Neuronal stem cell (in vitro differentiated cells): ENCODE measurements at regions not wholly inside any gene's neighbourhood (a gene's known extent, or its start where the extent isn't known, plus 50 kb on each side); places are given as distances from the start of the nearest gene placed in this dataset.

Experiments used
- DNase-seq: peaks from one replicate; pipeline ENCODE4 v3.0.0-alpha.2; 2013; ENCODE audit warnings: low spot score
- H2AFZ ChIP-seq: one replicate; pipeline ENCODE4 v1.6.1; 2013; ENCODE audit warnings: mild to moderate bottlenecking, low read length, inconsistent platforms
- H2AK5ac ChIP-seq: 2 replicates; pipeline ENCODE4 v1.6.1; 2013; ENCODE audit warnings: low read depth, mild to moderate bottlenecking, inconsistent platforms, low read length, moderate library complexity, mixed read lengths
- H2BK120ac ChIP-seq: 2 replicates; pipeline ENCODE4 v1.6.1; 2013; ENCODE audit warnings: low read depth, mild to moderate bottlenecking, inconsistent platforms, low read length, moderate library complexity, mixed read lengths
- H2BK12ac ChIP-seq: one replicate; pipeline ENCODE4 v1.6.1; 2013; ENCODE audit warnings: low read length, inconsistent platforms
- H2BK15ac ChIP-seq: 2 replicates; pipeline ENCODE4 v1.6.1; 2013; ENCODE audit warnings: mild to moderate bottlenecking, low read length, inconsistent platforms, mixed read lengths
- H2BK5ac ChIP-seq: one replicate; pipeline ENCODE4 v1.6.1; 2013; ENCODE audit warnings: inconsistent platforms, mild to moderate bottlenecking, low read length, moderate library complexity
- H3K14ac ChIP-seq: one replicate; pipeline ENCODE4 v1.6.1; 2013; ENCODE audit warnings: low read length, inconsistent platforms
- H3K18ac ChIP-seq: 2 replicates; pipeline ENCODE4 v1.6.1; 2013; ENCODE audit warnings: low read length, inconsistent platforms
- H3K23ac ChIP-seq: 2 replicates; pipeline ENCODE4 v1.6.1; 2013; ENCODE audit warnings: low read depth, mild to moderate bottlenecking, mixed read lengths, low read length, inconsistent platforms; ENCODE audit not compliant: poor library complexity
- H3K27ac ChIP-seq: replicated peaks from 3 replicates; pipeline ENCODE4 v1.5.1; 2013; ENCODE audit warnings: low read length, inconsistent platforms
- H3K27me3 ChIP-seq, 3 experiments: 2 replicates each; pipeline ENCODE4 v1.6.1; 2013; ENCODE audit warnings: low read length in 3 of 3, mild to moderate bottlenecking in 2 of 3, inconsistent platforms in 1 of 3, low read depth in 1 of 3, mixed read lengths in 1 of 3, moderate library complexity in 1 of 3; ENCODE audit not compliant: control insufficient read depth in 3 of 3, insufficient read depth in 3 of 3
- H3K36me3 ChIP-seq, 2 donors: replicated peaks in 1 of 2; 2 replicates each; pipeline ENCODE4 v1.6.1; 2013; ENCODE audit warnings: low read length in 2 of 2; ENCODE audit not compliant: control insufficient read depth in 2 of 2, insufficient read depth in 2 of 2
- H3K4ac ChIP-seq: 2 replicates; pipeline ENCODE4 v1.6.1; 2013; ENCODE audit warnings: inconsistent platforms, mild to moderate bottlenecking, low read length, moderate library complexity
- H3K4me1 ChIP-seq, 2 donors: 1 replicate in 1 of 2; 2 replicates in 1 of 2; pipeline ENCODE4 v1.6.1; 2013; ENCODE audit warnings: low read length in 2 of 2, low read depth in 1 of 2; ENCODE audit not compliant: control insufficient read depth in 2 of 2, insufficient read depth in 1 of 2
- H3K4me2 ChIP-seq: one replicate; pipeline ENCODE4 v1.6.1; 2013; ENCODE audit warnings: mild to moderate bottlenecking, low read length, inconsistent platforms; ENCODE audit not compliant: insufficient read depth, poor library complexity, severe bottlenecking
- H3K4me3 ChIP-seq, 2 donors: 2 replicates each; pipeline ENCODE4 v1.5.1; 2013; ENCODE audit warnings: low read length in 2 of 2, mild to moderate bottlenecking in 2 of 2, inconsistent platforms in 1 of 2, moderate library complexity in 1 of 2
- H3K79me1 ChIP-seq: one replicate; pipeline ENCODE4 v1.6.1; 2013; ENCODE audit warnings: low read depth, mild to moderate bottlenecking, inconsistent platforms, low read length, moderate library complexity
- H3K9ac ChIP-seq: one replicate; pipeline ENCODE4 v1.6.1; 2013; ENCODE audit warnings: mild to moderate bottlenecking, low read depth, low read length, inconsistent platforms; ENCODE audit not compliant: poor library complexity
- H3K9me3 ChIP-seq, 2 donors: replicated peaks in 1 of 2; 2 replicates each; pipeline versions ENCODE3 to v1.6.1; 2013; ENCODE audit warnings: low read length in 2 of 2, mild to moderate bottlenecking in 2 of 2, inconsistent platforms in 1 of 2, low read depth in 1 of 2, mixed read lengths in 1 of 2, moderate library complexity in 1 of 2; ENCODE audit not compliant: control insufficient read depth in 2 of 2, insufficient read depth in 1 of 2
- H4K8ac ChIP-seq: one replicate; pipeline ENCODE4 v1.6.1; 2013; ENCODE audit warnings: low read depth, mild to moderate bottlenecking, inconsistent platforms, low read length, moderate library complexity
- H4K91ac ChIP-seq: one replicate; pipeline ENCODE4 v1.6.1; 2013; ENCODE audit warnings: low read length, low read depth, mild to moderate bottlenecking, inconsistent platforms; ENCODE audit not compliant: poor library complexity
- WGBS, 2 donors: extraction: QIAGEN DNeasy Blood & Tissue Kit; methylation state at CpG; one replicate each; pipeline ENCODE4 v1.1.7; 2013; ENCODE audit warnings: missing lambda C conversion rate in 2 of 2, mixed read lengths in 1 of 2; ENCODE audit not compliant: insufficient read length in 2 of 2, insufficient replicate concordance in 1 of 2; ENCODE audit errors: extremely low coverage in 2 of 2; 5-methylcytosine and 5-hydroxymethylcytosine counted together

GRCh38 chr5:54695198-54695966, 177.8 kb downstream of the SNX18 start:
- DNase-seq: no peak
- Histone ChIP-seq H4K8ac (no peak overlapping the region), H3K27ac (no peak overlapping the region)

GRCh38 chr5:54693936-54694657, 176.5 kb downstream of the SNX18 start:
- no peak for DNase-seq
- H3K14ac ChIP-seq: no peak overlapping the region
- H3K4me3 ChIP-seq: no peak overlapping the region
- no peak overlapping the region for H2BK15ac ChIP-seq
- no peaks in the 10 kb centered on the region for H3K27me3 ChIP-seq
- H3K27ac ChIP-seq: no peak overlapping the region
- H2BK12ac ChIP-seq: no peak overlapping the region
- H4K8ac ChIP-seq: no peak overlapping the region
- H2BK5ac ChIP-seq: no peak overlapping the region
- no peak overlapping the region for H4K91ac ChIP-seq
- H3K4ac ChIP-seq: no peak overlapping the region
- no peak overlapping the region for H3K9ac ChIP-seq
- H3K18ac ChIP-seq: peak overlapping the region; percentile 58
- H2AFZ ChIP-seq: no peak overlapping the region
- no CpG with 5 or more reads among the region's 7 CpGs for WGBS, 2 donors
- no peak overlapping the region for H2AK5ac ChIP-seq
- no peak overlapping the region for H3K4me2 ChIP-seq
- no peaks in the 10 kb centered on the region for H3K9me3 ChIP-seq
- no peak overlapping the region for H3K23ac ChIP-seq
- H3K36me3 ChIP-seq: no peaks in the 10 kb centered on the region
- H3K79me1 ChIP-seq: no peaks in the 10 kb centered on the region
- no peak overlapping the region for H2BK120ac ChIP-seq
- H3K4me1 ChIP-seq: no peaks in the 10 kb centered on the region

More at GRCh38 chr5:54695198-54695966, 177.8 kb downstream of the SNX18 start:
- H3K9me3 ChIP-seq: no peaks in the 10 kb centered on the region
- H3K4ac ChIP-seq: no peak overlapping the region
- H3K23ac ChIP-seq: no peak overlapping the region
- no peak overlapping the region for H3K4me2 ChIP-seq
- H3K18ac ChIP-seq: no peak overlapping the region
- H3K14ac ChIP-seq: no peak overlapping the region
- no peaks in the 10 kb centered on the region for H3K36me3 ChIP-seq
- H3K9ac ChIP-seq: no peak overlapping the region
- no peak overlapping the region for H2BK120ac ChIP-seq
- H2AK5ac ChIP-seq: no peak overlapping the region
- no peak overlapping the region for H4K91ac ChIP-seq
- no peak overlapping the region for H2BK5ac ChIP-seq
- H3K79me1 ChIP-seq: no peaks in the 10 kb centered on the region
- H3K27me3 ChIP-seq: no peaks in the 10 kb centered on the region
- H3K4me1 ChIP-seq: no peaks in the 10 kb centered on the region
- no peak overlapping the region for H3K4me3 ChIP-seq
- no CpG with 5 or more reads among the region's 5 CpGs for WGBS, 2 donors
- no peak overlapping the region for H2BK15ac ChIP-seq
- no peak overlapping the region for H2AFZ ChIP-seq
- H2BK12ac ChIP-seq: no peak overlapping the region

DNA sequence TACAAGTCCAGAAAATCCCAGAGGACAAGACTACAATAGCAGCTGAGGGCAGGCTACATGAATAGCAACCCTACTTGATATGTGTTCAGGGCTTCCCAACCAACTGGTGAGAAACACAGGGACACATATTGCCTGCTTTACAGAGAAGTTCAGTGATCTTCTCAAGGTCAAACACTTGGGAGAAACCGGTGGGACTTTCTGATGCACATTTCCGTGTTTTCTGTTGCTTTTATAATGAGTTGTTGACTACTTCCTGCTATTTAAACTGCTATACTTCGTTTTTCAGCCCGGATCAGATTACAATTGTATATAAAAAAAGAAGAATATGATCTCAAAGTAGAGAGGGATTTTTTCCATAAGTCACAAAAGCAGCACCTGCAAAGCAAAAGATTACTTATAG, 175.1 kb downstream of the SNX18 start:
- no peak overlapping the region for H3K4ac ChIP-seq
- no peaks in the 10 kb centered on the region for H3K4me1 ChIP-seq
- H3K9me3 ChIP-seq: no peaks in the 10 kb centered on the region
- no peak overlapping the region for H3K4me2 ChIP-seq
- no peak overlapping the region for H4K91ac ChIP-seq
- no peak overlapping the region for H2AK5ac ChIP-seq
- no peak overlapping the region for H2BK15ac ChIP-seq
- H3K18ac ChIP-seq: no peak overlapping the region
- no CpG with 5 or more reads among the region's 4 CpGs for WGBS, 2 donors
- no peaks in the 10 kb centered on the region for H3K36me3 ChIP-seq
- no peak overlapping the region for H2BK120ac ChIP-seq
- no peak overlapping the region for H3K9ac ChIP-seq
- H3K14ac ChIP-seq: no peak overlapping the region
- H2BK5ac ChIP-seq: no peak overlapping the region
- H4K8ac ChIP-seq: no peak overlapping the region
- no peak for DNase-seq
- no peak overlapping the region for H2BK12ac ChIP-seq
- H3K23ac ChIP-seq: no peak overlapping the region
- H2AFZ ChIP-seq: no peak overlapping the region
- H3K4me3 ChIP-seq: no peak overlapping the region
- H3K27ac ChIP-seq: no peak overlapping the region
- H3K27me3 ChIP-seq: no peaks in the 10 kb centered on the region
- H3K79me1 ChIP-seq: no peaks in the 10 kb centered on the region

DNA sequence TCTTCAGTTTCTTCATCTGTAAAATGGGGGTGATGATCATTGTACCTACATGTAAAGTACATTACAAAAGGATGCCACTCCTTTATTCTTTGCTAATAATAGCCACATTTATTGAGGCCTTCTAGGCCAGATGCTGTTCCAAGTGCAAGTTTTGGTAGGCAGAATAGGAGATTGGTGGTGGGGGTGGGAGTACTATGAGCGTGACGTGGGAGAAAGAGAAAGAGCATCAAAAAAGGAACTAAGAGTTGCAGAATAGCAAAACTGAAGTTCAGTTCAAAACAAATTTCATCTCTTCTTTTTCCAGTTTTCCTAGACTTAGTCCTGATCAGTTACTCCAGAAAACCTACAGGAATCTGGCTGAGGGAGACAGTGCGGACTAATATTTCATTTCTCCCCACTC, 174.1 kb downstream of the SNX18 start:
- no peak overlapping the region for H3K27ac ChIP-seq
- H3K23ac ChIP-seq: no peak overlapping the region
- no peak overlapping the region for H4K91ac ChIP-seq
- H2BK5ac ChIP-seq: no peak overlapping the region
- no peak overlapping the region for H4K8ac ChIP-seq
- WGBS, 2 donors: no CpG with 5 or more reads among the region's 3 CpGs
- H3K9me3 ChIP-seq: no peaks in the 10 kb centered on the region
- no peak overlapping the region for H3K9ac ChIP-seq
- no peak overlapping the region for H2AFZ ChIP-seq
- H2BK120ac ChIP-seq: no peak overlapping the region
- H3K27me3 ChIP-seq: no peaks in the 10 kb centered on the region
- H3K14ac ChIP-seq: no peak overlapping the region
- H3K4me3 ChIP-seq: no peak overlapping the region
- no peak overlapping the region for H2BK12ac ChIP-seq
- no peak overlapping the region for H3K4ac ChIP-seq
- H3K79me1 ChIP-seq: no peaks in the 10 kb centered on the region
- no peak overlapping the region for H3K18ac ChIP-seq
- H3K4me1 ChIP-seq: no peaks in the 10 kb centered on the region
- H3K36me3 ChIP-seq: no peaks in the 10 kb centered on the region
- H3K4me2 ChIP-seq: no peak overlapping the region
- H2BK15ac ChIP-seq: no peak overlapping the region
- no peak for DNase-seq
- H2AK5ac ChIP-seq: no peak overlapping the region
